ENCODE measurements at regions not wholly inside any gene's neighbourhood (a gene's known extent, or its start where the extent isn't known, plus 50 kb on each side); places are given as distances from the start of the nearest gene placed in this dataset.

- no peak for TF ChIP-seq CTCF (IDR thresholded peaks at IDR 0.05)
- no peak for TF ChIP-seq EP300 (IDR thresholded peaks at IDR 0.05)
Observed at GRCh38 chr7:118713039-118713438, 488.5 kb downstream of the ANKRD7 start.
